NT2/D1 (cell line): ENCODE measurements at regions not wholly inside any gene's neighbourhood (a gene's known extent, or its start where the extent isn't known, plus 50 kb on each side); places are given as distances from the start of the nearest gene placed in this dataset.

Source experiments
- YY1 ChIP-seq: IDR thresholded peaks from 2 replicates; pipeline ENCODE4 v1.6.1; 2011; ENCODE audit not compliant: insufficient read length, insufficient read depth
- ZNF274 ChIP-seq: IDR thresholded peaks from 2 replicates; pipeline ENCODE4 v1.6.1; 2011; ENCODE audit warnings: mild to moderate bottlenecking, low read depth, low read length

DNA sequence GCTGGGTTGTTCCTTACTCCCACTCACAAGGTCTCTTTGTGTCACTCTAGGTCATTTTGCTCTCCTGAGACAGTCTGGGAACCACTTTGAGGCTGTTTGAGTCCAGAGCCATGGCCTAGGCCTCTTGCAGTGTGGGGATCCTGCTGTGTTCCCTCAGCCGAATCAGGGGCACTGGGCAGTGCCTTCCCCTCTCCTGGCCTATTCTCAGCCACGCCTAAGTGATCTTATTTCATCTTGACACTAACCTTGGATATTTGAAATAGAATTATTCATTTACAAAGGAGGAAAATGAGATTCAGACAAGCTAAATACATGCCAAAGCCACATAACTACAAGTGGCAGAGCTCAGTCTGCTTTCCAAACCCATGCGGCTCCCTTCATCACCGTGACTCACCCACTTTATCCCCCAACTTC lies 557.2 kb upstream of the TBL1XR1 start:
- TF ChIP-seq ZNF274 (no peak), YY1 (no peak)
